ENCODE measurements at regions not wholly inside any gene's neighbourhood (a gene's known extent, or its start where the extent isn't known, plus 50 kb on each side); places are given as distances from the start of the nearest gene placed in this dataset.
"Not testable (repeated sequence)": the region's sequence is repeated elsewhere in the genome, so short reads cannot be mapped to it uniquely, and the experiment has no call there.

DNA sequence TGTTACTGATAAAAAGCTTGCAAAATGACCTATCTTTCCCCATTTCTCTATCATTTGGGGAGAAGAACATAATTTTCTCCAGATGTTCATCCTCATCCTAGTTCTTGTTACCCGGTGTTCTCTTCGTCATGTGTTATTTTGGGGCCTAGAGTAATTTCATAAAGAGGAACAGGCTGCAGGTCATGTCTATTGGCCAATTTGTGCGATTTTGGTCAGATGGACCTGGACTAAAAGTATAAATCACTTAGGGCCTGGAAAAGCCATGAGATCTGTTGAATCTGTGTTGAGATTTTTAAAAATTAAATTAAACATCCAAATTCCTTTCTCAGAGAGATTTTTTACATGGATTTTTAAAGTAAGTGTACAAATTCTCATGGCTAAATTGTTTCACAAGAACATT lies 241.3 kb upstream of the PLXNA2 start:
- H3K27me3 ChIP-seq (ENCODE audit: insufficient read depth, low read length, poor library complexity, severe bottlenecking), result no peaks in the 10 kb centered on the region
- no peaks in the 10 kb centered on the region for H3K79me2 ChIP-seq (ENCODE audit: insufficient read depth, low read length)
- no peak for TF ChIP-seq EZH2phosphoT487 (IDR thresholded peaks at IDR 0.05; ENCODE audit: borderline replicate concordance)
- TF ChIP-seq, protein P1, sequence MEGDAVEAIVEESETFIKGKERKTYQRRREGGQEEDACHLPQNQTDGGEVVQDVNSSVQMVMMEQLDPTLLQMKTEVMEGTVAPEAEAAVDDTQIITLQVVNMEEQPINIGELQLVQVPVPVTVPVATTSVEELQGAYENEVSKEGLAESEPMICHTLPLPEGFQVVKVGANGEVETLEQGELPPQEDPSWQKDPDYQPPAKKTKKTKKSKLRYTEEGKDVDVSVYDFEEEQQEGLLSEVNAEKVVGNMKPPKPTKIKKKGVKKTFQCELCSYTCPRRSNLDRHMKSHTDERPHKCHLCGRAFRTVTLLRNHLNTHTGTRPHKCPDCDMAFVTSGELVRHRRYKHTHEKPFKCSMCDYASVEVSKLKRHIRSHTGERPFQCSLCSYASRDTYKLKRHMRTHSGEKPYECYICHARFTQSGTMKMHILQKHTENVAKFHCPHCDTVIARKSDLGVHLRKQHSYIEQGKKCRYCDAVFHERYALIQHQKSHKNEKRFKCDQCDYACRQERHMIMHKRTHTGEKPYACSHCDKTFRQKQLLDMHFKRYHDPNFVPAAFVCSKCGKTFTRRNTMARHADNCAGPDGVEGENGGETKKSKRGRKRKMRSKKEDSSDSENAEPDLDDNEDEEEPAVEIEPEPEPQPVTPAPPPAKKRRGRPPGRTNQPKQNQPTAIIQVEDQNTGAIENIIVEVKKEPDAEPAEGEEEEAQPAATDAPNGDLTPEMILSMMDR (conservative IDR thresholded peaks at IDR 0.05; ENCODE audit: low read length), result no peak
- no peaks in the 10 kb centered on the region for H3K36me3 ChIP-seq (ENCODE audit: insufficient read depth, low read length)
- H3K4me3 ChIP-seq (ENCODE audit: low read length, poor library complexity, severe bottlenecking), result no peak overlapping the region
- H3K9me2 ChIP-seq (replicated peaks; ENCODE audit: low read depth, low read length), result no peaks in the 10 kb centered on the region
- no peak overlapping the region for H2AFZ ChIP-seq (ENCODE audit: low read length)
- H3K9me3 ChIP-seq (ENCODE audit: insufficient read depth, low read depth, low read length), result no peaks in the 10 kb centered on the region
- H4K20me1 ChIP-seq (ENCODE audit: insufficient read depth, low read length, poor library complexity, severe bottlenecking), result no peaks in the 10 kb centered on the region
- no peak overlapping the region for H3K4me2 ChIP-seq (ENCODE audit: low read depth, low read length, poor library complexity, severe bottlenecking)
- no peaks in the 10 kb centered on the region for H3F3A ChIP-seq (ENCODE audit: low read depth)
- no peaks in the 10 kb centered on the region for H3K4me1 ChIP-seq (ENCODE audit: insufficient read depth, low read length, poor library complexity, severe bottlenecking)
- no peak overlapping the region for H3K9ac ChIP-seq (ENCODE audit: low read depth, low read length, poor library complexity, severe bottlenecking)

DNA sequence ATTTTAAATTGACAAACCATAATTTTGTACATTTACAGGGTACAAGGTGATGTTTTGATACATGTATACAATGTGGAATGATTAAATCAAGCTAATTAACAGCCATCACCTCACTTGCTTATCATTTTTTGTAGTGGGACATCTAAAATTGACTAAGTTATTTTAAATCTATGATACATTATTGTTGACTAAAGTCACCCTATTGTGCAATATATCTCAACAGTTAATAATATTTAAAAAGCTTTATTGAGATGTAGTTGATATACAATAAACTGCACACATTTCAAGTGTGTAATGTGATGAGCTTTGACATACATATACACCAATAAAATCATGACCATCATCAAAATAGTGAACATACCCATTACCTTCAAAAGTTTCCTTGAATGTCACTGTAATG lies 242.5 kb upstream of the PLXNA2 start:
- Histone ChIP-seq H3K4me2 (ENCODE audit: low read depth, low read length, poor library complexity, severe bottlenecking) (no peak overlapping the region), H3K9ac (ENCODE audit: low read depth, low read length, poor library complexity, severe bottlenecking) (no peak overlapping the region), H3K36me3 (ENCODE audit: insufficient read depth, low read length) (no peaks in the 10 kb centered on the region), H3K4me3 (ENCODE audit: low read length, poor library complexity, severe bottlenecking) (no peak overlapping the region), H3K79me2 (ENCODE audit: insufficient read depth, low read length) (no peaks in the 10 kb centered on the region), H3F3A (ENCODE audit: low read depth) (no peaks in the 10 kb centered on the region), H2AFZ (ENCODE audit: low read length) (no peak overlapping the region), H3K4me1 (ENCODE audit: insufficient read depth, low read length, poor library complexity, severe bottlenecking) (no peaks in the 10 kb centered on the region), H3K27me3 (ENCODE audit: insufficient read depth, low read length, poor library complexity, severe bottlenecking) (no peaks in the 10 kb centered on the region), H3K9me2 (replicated peaks; ENCODE audit: low read depth, low read length) (no peaks in the 10 kb centered on the region), H3K9me3 (ENCODE audit: insufficient read depth, low read depth, low read length) (no peaks in the 10 kb centered on the region), H4K20me1 (ENCODE audit: insufficient read depth, low read length, poor library complexity, severe bottlenecking) (no peaks in the 10 kb centered on the region)
- TF ChIP-seq EZH2phosphoT487 (IDR thresholded peaks at IDR 0.05; ENCODE audit: borderline replicate concordance), result no peak
- TF ChIP-seq, protein P1 (conservative IDR thresholded peaks at IDR 0.05; ENCODE audit: low read length), result no peak

DNA sequence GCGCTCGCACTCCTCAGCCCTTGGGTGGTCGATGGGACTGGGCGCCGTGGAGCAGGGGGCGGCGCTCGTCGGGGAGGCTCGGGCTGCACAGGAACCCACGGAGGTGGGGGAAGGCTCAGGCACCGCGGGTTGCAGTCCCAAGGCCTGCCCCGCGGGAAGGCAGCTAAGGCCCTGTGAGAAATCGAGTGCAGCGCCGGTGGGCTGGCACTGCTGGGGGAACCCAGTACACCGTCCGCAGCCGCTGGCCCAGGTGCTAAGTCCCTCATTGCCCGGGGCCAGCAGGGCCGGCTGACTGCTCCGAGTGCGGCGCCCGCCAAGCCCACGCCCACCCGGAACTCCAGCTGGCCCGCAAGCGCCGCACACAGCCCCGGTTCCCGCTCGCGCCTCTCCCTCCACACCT lies 244.2 kb upstream of the PLXNA2 start:
- H3K27me3 ChIP-seq (ENCODE audit: insufficient read depth, low read length, poor library complexity, severe bottlenecking); H3K4me1 ChIP-seq (ENCODE audit: insufficient read depth, low read length, poor library complexity, severe bottlenecking); H3K36me3 ChIP-seq (ENCODE audit: insufficient read depth, low read length); H3K4me3 ChIP-seq (ENCODE audit: low read length, poor library complexity, severe bottlenecking); H3F3A ChIP-seq (ENCODE audit: low read depth); H3K9me2 ChIP-seq (replicated peaks; ENCODE audit: low read depth, low read length); H3K79me2 ChIP-seq (ENCODE audit: insufficient read depth, low read length); H4K20me1 ChIP-seq (ENCODE audit: insufficient read depth, low read length, poor library complexity, severe bottlenecking); H3K9me3 ChIP-seq (ENCODE audit: insufficient read depth, low read depth, low read length); H3K9ac ChIP-seq (ENCODE audit: low read depth, low read length, poor library complexity, severe bottlenecking); H2AFZ ChIP-seq (ENCODE audit: low read length); H3K4me2 ChIP-seq (ENCODE audit: low read depth, low read length, poor library complexity, severe bottlenecking): not testable (repeated sequence)

DNA sequence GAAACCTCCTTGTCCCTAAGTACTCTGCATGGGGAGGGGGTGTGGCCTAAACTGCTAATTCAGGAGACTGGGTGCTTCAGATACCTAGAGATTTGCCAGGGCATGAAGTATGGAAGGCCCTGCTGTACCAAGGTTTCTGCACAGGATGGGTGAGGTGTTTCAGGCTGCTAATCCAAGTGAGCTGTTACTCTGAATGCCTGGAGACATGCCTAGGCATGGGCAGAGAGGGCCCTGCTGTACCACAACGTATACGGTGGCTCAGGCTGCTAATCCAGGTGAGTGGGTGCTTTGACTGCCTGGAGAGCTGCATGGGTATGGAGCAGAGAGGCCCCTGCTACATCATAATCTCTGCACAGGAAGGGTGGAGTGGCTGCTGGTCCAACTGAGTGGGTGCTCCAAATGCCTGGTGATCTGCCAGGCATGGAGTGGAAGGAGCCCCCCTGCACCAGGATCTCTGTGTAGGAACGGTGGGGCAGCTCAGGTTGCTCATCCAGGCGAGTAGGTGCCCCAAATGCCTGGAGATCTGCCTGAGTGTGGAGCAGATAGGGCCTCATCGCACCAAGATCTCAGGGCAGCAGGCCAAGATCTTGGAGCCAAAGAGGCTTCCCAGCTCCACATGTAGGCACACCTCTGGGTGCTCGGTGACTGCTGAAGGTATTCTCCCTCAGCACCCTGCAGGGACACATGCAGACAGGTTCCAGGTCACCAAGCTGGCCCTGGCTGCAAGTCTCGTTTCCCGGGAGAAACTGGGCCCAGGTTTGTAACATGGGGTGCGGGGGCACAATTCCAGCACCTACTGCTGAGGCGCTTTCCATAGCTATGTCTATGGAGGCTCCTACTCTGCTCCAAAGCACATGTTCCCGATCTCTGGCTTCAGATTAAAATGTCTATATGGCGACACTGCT lies 252.5 kb upstream of the PLXNA2 start:
- Histone ChIP-seq H3K4me2 (ENCODE audit: low read depth, low read length, poor library complexity, severe bottlenecking) (no peak overlapping the region), H3K9me2 (replicated peaks; ENCODE audit: low read depth, low read length) (no peaks in the 10 kb centered on the region), H3K4me1 (ENCODE audit: insufficient read depth, low read length, poor library complexity, severe bottlenecking) (no peaks in the 10 kb centered on the region), H3K27me3 (ENCODE audit: insufficient read depth, low read length, poor library complexity, severe bottlenecking) (no peaks in the 10 kb centered on the region), H3F3A (ENCODE audit: low read depth) (no peaks in the 10 kb centered on the region), H3K36me3 (ENCODE audit: insufficient read depth, low read length) (no peaks in the 10 kb centered on the region), H3K4me3 (ENCODE audit: low read length, poor library complexity, severe bottlenecking) (no peak overlapping the region), H3K79me2 (ENCODE audit: insufficient read depth, low read length) (no peaks in the 10 kb centered on the region), H3K9me3 (ENCODE audit: insufficient read depth, low read depth, low read length) (no peaks in the 10 kb centered on the region), H4K20me1 (ENCODE audit: insufficient read depth, low read length, poor library complexity, severe bottlenecking) (no peaks in the 10 kb centered on the region), H3K9ac (ENCODE audit: low read depth, low read length, poor library complexity, severe bottlenecking) (no peak overlapping the region), H2AFZ (ENCODE audit: low read length) (no peak overlapping the region)
- TF ChIP-seq, protein P1 (conservative IDR thresholded peaks at IDR 0.05; ENCODE audit: low read length), result no peak

Measured in Loucy (cell line).